ENCODE measurements at regions not wholly inside any gene's neighbourhood (a gene's known extent, or its start where the extent isn't known, plus 50 kb on each side); places are given as distances from the start of the nearest gene placed in this dataset.

DNA sequence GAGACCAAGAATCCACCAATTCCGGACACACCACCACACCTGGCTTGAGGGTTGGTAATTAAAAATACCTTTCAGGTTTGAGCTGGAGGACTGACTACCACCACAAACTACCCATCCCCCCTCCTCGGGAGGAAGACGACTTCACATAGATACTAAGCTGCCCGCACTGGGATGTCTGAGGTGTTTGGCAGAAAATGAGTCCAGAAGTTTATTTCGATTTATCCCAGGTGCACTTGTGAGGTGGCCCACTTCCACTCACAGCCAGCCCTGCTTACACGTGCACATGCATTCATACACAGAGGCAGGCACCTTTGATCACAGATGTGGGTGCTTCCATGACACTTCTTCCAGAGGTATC, 187.1 kb downstream of the ID4 start:
- DNase-seq (ENCODE audit: low read depth in 2 of 2): no peak

DNA sequence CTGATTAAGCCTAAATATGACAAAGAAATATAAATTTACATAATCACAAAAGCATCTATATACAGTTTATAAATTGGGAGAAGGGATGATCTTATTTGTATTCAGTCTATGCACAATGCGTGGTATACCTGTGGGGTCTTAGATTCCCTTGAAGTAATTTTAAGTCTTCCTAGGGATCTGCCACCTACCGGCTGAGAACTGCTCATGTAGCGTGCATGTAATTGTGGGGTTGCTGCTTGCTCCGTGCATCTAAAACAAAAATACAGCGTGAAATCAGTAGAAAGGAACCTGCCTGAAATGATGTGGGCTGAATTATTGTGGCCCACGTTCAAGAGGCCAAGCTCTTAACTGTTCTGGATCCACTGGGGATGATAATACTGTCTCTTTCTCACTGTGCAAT, 187.3 kb downstream of the MBOAT1 start:
- no peak for DNase-seq (ENCODE audit: low read depth in 2 of 2)

DNA sequence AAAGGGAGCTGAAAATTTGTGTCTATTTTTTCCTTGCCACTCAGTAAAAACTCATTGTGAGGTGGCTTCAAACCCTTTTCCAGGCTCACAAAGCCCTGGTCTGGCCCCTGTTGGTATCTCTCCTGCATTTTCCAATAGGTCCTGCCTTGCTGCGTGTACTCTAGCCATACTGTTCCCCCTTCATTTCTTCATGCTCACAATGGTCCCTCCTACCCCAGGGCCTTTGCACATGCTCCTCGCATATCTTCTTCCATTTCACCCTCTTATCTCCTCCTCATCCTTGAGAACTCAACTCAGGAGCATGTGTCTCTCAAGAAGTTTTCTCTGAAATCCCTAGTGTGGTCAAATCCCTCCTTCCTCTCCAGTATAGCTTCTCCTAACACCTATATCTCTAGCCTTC, 186.6 kb downstream of the MBOAT1 start:
- DNase-seq (ENCODE audit: low read depth in 2 of 2): no peak

DNA sequence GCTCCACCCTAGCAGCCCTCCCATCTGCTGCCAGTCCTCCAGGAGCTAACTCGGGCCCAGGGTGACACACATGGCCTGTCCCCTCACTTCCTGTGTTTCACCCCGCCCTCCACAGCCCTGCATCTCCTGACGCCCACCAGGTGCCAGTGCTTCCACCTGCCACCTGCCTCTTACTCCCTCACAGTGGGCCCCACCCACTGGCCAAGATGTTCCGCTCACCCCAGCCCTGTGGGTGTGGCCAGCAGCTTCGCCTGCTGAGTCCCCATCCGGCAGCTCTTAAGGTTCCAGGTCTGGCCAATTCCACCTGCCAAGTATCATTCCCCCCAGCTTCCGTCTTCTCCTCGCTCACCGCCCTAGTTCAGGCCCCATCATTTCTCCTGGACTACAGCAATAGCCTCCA, 184.1 kb downstream of the MBOAT1 start:
- no peak for DNase-seq (ENCODE audit: low read depth in 2 of 2)

DNA sequence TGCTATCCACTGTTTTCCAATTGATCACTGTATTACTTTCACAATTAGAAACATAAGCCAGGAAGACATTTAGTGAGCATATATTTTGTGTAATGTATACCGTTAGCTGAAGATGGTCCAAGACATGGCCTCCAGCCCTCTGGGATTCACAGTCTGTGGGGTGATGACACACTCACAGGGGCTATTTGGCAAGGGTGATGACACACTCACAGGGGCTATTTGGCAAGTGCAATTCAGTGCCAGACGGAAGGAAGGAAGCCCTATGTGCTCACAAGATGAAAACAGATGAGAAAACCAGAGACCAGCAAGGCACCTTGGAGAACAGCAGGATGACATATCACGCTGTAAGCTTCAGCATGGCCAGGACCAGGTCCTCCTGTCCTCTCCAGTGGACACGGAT, 183.7 kb downstream of the MBOAT1 start:
- no peak for DNase-seq (ENCODE audit: low read depth in 2 of 2)

DNA sequence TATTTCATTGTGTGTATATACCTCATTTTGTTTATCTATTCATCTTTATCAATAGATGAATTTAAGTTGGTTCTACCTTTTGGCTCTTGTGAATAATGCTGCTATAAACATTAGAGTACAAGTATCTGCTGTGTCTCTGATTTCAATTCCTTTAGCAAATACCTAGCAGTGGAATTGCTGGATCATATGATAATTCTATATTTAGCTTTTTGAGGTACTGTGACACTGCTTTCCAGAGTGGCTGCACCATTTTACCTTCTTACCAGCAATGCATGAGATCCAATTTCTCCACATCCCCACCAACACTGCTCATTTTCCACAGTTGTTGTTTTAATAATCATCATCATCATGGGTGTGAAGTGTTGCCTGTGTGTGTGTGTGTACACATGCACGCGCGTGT, 182.3 kb downstream of the MBOAT1 start:
- no peak for DNase-seq (ENCODE audit: low read depth in 2 of 2)

DNA sequence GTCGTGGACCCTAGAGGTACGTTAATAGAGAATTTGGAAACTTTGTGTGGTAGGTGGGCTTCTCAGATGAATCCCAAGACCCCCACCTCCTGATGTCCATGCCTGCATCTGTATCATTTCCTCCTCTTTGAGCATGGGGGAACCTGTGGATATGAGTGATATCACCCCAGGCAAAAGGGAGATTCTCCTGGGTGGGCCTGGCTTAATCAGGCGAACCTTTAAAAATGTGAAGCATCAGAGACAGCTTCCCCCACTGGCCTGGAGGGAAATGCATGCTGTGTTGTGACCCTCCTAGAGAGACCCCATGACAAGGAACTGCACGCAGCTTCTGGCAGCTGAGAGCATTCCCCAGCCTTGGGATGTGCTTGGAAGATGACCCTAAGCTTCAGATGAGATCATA, 180.9 kb downstream of the MBOAT1 start:
- DNase-seq (ENCODE audit: low read depth in 2 of 2): no peak

DNA sequence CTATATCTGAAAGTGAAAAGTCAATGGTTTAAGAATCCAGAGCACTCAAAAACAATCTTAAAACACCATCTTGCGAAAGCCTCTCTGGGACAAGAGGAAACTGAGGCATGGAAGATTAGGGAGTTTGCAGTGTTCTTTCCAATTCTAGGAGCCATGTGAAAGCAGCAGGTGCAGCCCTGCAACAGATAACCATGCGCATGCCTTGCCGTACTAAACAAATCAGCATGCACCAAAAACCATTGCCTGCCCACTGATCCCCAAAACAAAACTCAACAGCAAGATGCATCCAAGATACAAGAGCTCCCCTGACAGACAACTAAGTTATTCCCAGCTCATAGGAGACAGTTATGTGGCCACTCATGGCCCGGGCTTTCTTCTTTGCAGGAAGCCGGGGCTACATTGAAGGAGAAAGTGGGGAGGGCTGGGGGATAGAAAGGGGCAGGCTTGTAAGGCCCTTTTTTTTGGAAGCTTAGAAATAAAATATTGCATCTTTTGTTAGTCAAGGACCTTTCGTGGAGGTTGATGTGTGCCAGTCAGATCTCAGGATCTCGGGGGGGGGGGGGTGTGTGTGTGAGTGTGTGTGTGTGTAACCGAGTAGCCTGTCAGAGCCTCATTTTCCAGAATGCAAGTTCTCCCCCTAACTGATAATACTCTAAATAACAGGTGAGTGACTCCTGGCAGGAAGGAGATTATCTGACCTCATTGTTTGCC, 178.4 kb downstream of the MBOAT1 start:
- DNase-seq (ENCODE audit: low read depth in 2 of 2): no peak

DNA sequence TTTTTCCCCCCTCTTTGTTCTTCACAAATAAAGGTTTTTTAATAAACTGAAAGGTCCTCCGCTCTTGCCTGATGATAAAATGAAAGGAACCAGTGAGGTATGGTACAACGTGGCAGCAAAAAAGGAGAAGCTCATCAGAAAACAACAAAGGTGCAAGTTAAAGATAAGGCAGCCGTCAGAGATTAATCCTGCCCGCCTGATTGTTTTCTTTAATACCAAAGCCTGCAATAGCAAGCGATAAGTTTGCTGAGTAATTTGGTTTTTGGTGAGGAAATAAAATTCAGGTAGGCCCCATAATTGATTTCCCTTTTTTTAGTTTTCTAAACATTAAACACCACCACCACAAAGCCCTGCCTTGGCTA, 177.9 kb downstream of the MBOAT1 start:
- no peak for DNase-seq (ENCODE audit: low read depth in 2 of 2)

DNA sequence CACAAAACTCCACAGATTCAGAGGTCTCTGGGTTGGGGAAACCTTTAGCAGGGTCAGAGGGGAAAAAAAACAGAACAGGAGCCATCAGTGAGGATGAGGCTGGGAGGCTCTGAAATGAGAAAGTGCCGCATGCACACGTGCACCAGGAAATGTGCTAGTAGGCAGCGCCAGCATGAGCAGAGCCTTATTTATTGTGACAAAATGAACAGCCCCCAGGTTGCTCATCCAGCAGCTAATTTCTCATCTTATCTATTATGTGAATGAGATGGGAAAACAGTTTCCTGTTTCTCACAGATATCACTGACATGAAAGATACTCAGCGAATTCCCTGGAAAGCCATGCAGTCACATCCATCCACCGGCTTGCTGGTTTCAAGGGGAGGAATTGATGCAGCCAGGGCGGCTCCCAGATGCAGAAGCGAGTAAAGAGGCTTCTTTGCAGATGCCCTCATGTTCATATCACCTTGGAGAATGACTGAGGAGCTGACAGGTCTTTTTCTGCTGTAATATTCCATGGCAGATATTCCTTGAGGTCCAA, 176.1 kb downstream of the MBOAT1 start:
- no peak for DNase-seq (ENCODE audit: low read depth in 2 of 2)

DNA sequence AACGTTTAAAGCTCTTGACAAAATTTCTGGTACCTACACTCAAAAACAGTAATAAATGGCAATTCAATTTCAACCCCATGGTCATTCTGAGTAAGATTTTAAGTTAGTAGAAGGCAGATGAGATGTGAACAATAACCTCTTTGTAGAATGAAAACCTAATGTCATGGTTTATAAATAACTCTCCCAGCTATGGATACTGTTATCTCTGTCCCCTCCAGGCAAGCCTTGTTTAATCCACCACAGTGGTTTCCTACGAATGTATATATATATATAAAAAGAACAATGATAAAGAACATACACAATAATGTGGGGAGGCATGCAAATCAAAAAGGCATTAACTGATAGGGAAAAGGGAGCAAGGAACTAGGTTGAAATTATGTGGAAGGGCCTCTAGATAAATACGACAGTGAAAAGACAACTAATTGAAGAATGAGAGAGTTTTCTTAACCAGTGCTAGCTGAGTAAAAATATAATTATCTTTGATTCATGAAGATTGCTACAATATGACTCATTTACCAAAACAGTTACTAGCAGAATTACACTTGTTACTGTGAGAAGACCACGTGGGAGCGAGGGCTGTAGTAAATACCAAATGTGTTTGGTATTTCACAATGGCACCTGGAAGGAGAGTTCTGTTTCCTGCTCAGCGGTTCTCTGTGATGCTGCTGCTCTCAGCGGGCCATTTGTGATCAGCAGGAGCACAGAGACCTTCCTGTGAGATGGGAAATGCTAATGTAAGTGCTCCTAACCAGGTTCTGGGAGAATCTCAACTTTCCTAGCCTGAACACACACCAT, 173.7 kb downstream of the MBOAT1 start:
- no peak for DNase-seq (ENCODE audit: low read depth in 2 of 2)

DNA sequence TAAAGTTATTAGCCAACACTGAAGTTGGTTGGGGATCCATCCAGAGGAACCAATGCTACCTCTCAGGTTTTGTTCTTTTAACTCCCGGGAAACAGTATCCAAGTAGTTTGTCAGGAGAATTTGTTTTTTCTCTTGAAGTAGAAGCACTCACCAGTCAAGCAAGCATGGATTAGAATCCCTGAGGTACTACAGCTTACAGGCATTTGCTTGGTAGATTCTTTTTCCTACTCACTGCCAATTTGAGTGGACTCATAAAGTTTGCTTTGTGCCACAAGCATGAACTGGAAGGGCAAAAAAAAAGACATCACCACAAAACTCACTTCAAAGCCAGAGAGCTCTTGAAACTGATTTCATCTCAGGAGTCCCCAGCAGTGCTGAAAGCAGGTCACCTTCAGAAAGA, 167.4 kb downstream of the MBOAT1 start:
- DNase-seq (ENCODE audit: low read depth in 2 of 2): no peak
